Lower lobe of right lung (tissue), 2 donors: ENCODE measurements at regions not wholly inside any gene's neighbourhood (a gene's known extent, or its start where the extent isn't known, plus 50 kb on each side); places are given as distances from the start of the nearest gene placed in this dataset.

Source experiments
- ATAC-seq, 2 donors: fragments of 200-7000 bp; cut with Tn5 transposase; one replicate each; pipeline ENCODE4 v1.9.1; 2020 to 2022; ENCODE audit warnings: mild to moderate bottlenecking in 2 of 2, moderate library complexity in 2 of 2
- DNase-seq: peaks from one replicate; pipeline ENCODE4 v3.0.0-alpha.2; 2020
- H3K27ac ChIP-seq: fragments of 200-600 bp; one replicate; pipeline ENCODE4 v1.8.0; 2022
- H3K27me3 ChIP-seq: fragments of 200-600 bp; one replicate; pipeline ENCODE4 v1.8.0; 2022; ENCODE audit warnings: low read depth
- H3K36me3 ChIP-seq: fragments of 200-600 bp; one replicate; pipeline ENCODE4 v1.8.0; 2022; ENCODE audit warnings: mild to moderate bottlenecking
- H3K4me1 ChIP-seq: fragments of 200-600 bp; one replicate; pipeline ENCODE4 v1.8.0; 2022
- H3K4me3 ChIP-seq: fragments of 200-600 bp; one replicate; pipeline ENCODE4 v1.8.0; 2022; ENCODE audit warnings: mild to moderate bottlenecking
- H3K9me3 ChIP-seq: fragments of 200-600 bp; one replicate; pipeline ENCODE4 v1.8.0; 2022
- intact Hi-C: fragments of 100-400 bp; cut with DNase I; formaldehyde crosslinking; loops from one replicate; pipeline ENCODE4 v1.11.0; 2022
- TF ChIP-seq, protein P1 (sequence below): fragments of 200-600 bp; IDR thresholded peaks from one replicate; pipeline ENCODE4 v1.8.0; 2022; ENCODE audit warnings: antibody characterized with exemption, mild to moderate bottlenecking
- donor health status: DM: no; HTN: yes; CAD: no; lungs with severe emphysema.

DNA sequence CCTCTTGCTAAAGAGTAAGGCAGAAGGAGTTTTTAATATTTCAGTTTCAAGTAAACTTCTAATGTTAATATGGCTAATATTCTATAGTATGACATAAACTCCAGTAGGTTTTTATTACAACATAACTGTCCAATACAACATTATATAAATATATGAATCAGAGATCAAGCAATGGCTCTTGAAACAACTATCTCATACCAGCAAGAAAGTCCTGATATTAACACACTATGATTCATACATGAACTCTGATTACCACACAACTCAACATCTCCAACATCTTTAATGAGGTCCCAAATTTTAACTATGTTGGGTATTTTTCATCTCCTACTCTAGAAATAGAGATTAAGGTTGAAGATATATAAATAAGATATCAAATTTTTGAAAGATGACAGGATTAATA, 878.3 kb downstream of the TLE1 start:
- no peak for ATAC-seq
- intact Hi-C loops = no loop called here

DNA sequence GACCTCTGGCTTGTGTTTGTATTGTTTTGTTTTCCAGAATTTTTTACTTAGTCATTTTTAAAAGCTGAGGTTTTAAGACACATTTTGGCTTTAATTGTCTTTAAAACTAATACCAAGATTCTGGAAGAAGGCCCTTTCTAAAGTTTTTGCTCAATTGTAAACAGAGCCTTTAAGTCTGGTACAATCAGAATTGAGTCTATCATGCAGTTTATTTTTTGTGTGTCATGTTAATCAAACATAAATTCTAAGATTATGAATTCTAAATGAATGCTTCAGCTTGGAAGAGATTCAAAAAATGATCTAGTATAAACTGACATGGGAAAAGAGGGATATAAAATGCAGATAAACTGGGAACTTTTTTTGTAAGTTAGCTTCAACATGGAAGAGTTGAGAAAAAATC, 882.7 kb downstream of the TLE1 start:
- ATAC-seq (no peak), DNase-seq (no peak)
- Histone ChIP-seq H3K36me3 (no peaks in the 10 kb centered on the region), H3K9me3 (no peaks in the 10 kb centered on the region), H3K27me3 (no peaks in the 10 kb centered on the region), H3K27ac (no peak overlapping the region), H3K4me3 (no peak overlapping the region), H3K4me1 (no peaks in the 10 kb centered on the region)
- intact Hi-C loops = no loop called here
- TF ChIP-seq, protein P1, sequence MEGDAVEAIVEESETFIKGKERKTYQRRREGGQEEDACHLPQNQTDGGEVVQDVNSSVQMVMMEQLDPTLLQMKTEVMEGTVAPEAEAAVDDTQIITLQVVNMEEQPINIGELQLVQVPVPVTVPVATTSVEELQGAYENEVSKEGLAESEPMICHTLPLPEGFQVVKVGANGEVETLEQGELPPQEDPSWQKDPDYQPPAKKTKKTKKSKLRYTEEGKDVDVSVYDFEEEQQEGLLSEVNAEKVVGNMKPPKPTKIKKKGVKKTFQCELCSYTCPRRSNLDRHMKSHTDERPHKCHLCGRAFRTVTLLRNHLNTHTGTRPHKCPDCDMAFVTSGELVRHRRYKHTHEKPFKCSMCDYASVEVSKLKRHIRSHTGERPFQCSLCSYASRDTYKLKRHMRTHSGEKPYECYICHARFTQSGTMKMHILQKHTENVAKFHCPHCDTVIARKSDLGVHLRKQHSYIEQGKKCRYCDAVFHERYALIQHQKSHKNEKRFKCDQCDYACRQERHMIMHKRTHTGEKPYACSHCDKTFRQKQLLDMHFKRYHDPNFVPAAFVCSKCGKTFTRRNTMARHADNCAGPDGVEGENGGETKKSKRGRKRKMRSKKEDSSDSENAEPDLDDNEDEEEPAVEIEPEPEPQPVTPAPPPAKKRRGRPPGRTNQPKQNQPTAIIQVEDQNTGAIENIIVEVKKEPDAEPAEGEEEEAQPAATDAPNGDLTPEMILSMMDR = no peak

More for the DNA sequence above, 878.3 kb downstream of the TLE1 start:
- H3K4me3 ChIP-seq = no peak overlapping the region
- no peak overlapping the region for H3K27ac ChIP-seq
- no peaks in the 10 kb centered on the region for H3K36me3 ChIP-seq
- no peaks in the 10 kb centered on the region for H3K9me3 ChIP-seq
- no peaks in the 10 kb centered on the region for H3K4me1 ChIP-seq
- TF ChIP-seq, protein P1 = no peak
- no peaks in the 10 kb centered on the region for H3K27me3 ChIP-seq
- DNase-seq = no peak

DNA sequence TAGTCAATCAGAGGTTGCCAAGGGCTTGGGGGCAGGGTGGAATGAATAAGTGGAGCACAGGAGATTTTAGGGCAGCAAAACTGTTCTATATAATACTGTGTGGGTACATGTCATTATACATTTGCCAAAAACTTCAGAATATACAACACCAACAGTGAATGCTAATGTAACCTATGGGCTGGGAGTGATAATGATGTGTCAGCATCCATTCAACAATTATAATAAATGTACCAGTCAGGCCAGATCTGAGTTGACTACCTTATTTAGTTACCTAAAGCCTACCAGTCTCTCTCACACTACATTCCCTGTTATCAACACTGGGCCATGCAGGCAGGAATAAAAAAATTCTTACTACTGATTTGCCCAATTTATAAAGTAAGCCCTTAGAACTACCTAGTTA, 884.5 kb downstream of the TLE1 start:
- Histone ChIP-seq H3K27me3 (no peaks in the 10 kb centered on the region), H3K9me3 (no peaks in the 10 kb centered on the region), H3K4me3 (no peak overlapping the region), H3K4me1 (no peaks in the 10 kb centered on the region), H3K27ac (no peak overlapping the region), H3K36me3 (no peaks in the 10 kb centered on the region)
- intact Hi-C loops = no loop called here
- no peak for DNase-seq
- TF ChIP-seq, protein P1 = no peak
- ATAC-seq = no peak

DNA sequence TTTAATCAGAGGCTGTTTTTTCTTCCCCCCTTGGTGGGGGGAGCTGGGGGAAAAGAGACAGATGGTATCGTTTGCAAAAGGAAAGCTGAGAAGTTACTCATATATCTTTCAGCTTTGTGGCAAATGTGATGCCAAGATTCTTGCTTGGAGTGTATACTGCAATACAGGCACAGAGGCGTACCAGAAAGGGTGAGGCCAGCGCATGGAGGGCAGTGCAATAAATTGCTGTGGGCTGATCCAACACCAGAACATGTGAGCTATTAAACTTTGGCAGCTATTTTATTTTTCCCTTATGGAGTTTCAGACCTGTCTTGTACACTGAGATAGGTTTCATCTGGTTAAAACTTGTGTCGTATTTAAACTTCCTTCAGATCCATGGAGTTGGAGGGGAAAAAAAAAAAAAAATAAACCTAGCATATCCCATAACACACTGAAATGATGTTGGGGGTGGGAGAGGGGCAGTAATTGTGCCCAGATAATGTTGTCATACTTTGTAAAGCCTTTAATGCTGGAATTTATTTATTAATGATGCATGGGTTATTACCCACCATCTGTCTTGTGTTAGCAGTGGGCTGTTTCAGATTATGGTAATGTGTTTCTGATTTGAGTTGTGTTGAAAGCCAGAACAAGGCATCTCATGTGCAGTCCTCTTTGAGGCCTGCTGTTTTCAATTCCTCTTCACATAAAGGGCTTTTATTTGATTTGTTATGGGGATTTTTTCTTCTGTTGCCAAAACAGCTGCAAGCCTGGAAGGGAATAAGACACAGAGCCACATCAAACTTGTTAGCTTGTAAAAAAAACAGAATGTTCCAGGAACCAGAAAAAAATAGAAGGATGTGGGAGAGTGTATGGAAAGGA, 891.3 kb downstream of the TLE1 start:
- Histone ChIP-seq H3K4me1 (peaks cover 5% of the 10 kb centered on the region), H3K27me3 (no peaks in the 10 kb centered on the region), H3K9me3 (no peaks in the 10 kb centered on the region), H3K4me3 (no peak overlapping the region), H3K27ac (peak overlapping the region; percentile 14), H3K36me3 (no peaks in the 10 kb centered on the region)
- intact Hi-C loops = no loop called here
- TF ChIP-seq, protein P1 = no peak
- DNase-seq = no peak
- peak; percentile 73 to 74 for ATAC-seq

DNA sequence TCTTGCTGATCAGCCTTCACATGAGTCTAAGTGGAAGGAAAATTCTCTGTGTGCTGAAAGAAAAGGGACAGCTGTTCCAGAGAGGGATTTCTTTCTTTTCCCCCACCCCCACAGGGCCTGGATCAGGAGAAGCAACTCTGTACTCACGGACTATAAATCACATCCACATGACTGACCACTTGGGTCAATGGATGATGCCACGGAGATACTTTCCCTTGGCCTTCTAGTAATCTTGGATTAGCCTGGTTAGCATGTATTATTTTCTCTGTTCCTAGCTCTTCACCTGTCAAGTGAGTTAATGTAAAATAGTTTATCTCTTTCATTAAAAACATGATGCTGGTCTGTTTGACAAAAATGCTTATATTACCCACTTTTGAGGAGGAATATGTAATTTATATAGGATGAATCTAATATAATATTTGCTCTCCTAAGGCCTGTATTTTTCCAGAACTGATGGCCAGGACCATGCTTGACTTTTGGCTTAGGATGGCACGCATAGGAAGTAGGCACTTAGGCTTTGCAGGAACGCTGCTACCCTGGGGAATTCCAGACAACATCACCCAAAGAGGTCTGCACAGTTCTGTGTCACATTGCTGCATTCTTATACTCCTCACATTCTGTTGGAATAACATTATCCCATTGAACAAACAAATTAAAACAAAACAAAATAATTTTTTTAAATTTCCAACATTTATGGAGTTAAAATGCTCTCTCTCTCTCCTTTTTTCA, 892.1 kb downstream of the TLE1 start:
- TF ChIP-seq, protein P1 = no peak

More for the DNA sequence above, 892.1 kb downstream of the TLE1 start:
- intact Hi-C loops = no loop called here
- DNase-seq (no peak), ATAC-seq (peak in 1 of 2 donors; percentile 52)
- H3K4me3 ChIP-seq = no peak overlapping the region
- peaks cover 6% of the 10 kb centered on the region for H3K4me1 ChIP-seq
- H3K27ac ChIP-seq = peak overlapping the region; percentile 14
- H3K27me3 ChIP-seq = no peaks in the 10 kb centered on the region
- no peaks in the 10 kb centered on the region for H3K36me3 ChIP-seq
- no peaks in the 10 kb centered on the region for H3K9me3 ChIP-seq
